IMR-90 (cell line): ENCODE measurements at regions not wholly inside any gene's neighbourhood (a gene's known extent, or its start where the extent isn't known, plus 50 kb on each side); places are given as distances from the start of the nearest gene placed in this dataset.

ENCODE experiments used
- ATAC-seq: fragments of 200-7000 bp; cut with Tn5 transposase; 2 replicates; pipeline ENCODE4 v1.9.1; 2020; ENCODE audit warnings: low read depth, mild to moderate bottlenecking, moderate library complexity
- BruUV-seq: library from RNA; stranded (reverse); fragments of 400-500 nt; replicated peaks from 2 replicates; lab custom pipeline; 2021; lab: Mats Ljungman, UMichigan
- CTCF ChIA-PET: fragments of 300-600 bp; formaldehyde crosslinking; extraction: SDS; loops from one replicate; lab custom pipeline; 2021; ENCODE audit warnings: antibody characterized with exemption; lab: Yijun Ruan, JAX
- POLR2A ChIA-PET: fragments of 300-600 bp; sonication (Branson Sonifier 250); formaldehyde crosslinking; loops from one replicate; lab custom pipeline; 2022; ENCODE audit warnings: antibody characterized with exemption; ENCODE audit not compliant: unreplicated experiment; lab: Charles Lee
- DNase-seq: peaks from one replicate; pipeline ENCODE4 v3.0.0; 2013
- H2AFZ ChIP-seq: replicated peaks from 2 replicates; pipeline ENCODE3; 2013; ENCODE audit warnings: low read length, mild to moderate bottlenecking; ENCODE audit not compliant: poor library complexity
- H2AK5ac ChIP-seq: 2 replicates; pipeline ENCODE4 v1.6.1; 2013; ENCODE audit warnings: low read depth, low read length, inconsistent platforms
- H2AK9ac ChIP-seq: replicated peaks from 2 replicates; pipeline ENCODE3; 2013; ENCODE audit warnings: mild to moderate bottlenecking, low read depth, low read length, moderate library complexity; ENCODE audit not compliant: poor library complexity
- H2BK120ac ChIP-seq: 2 replicates; pipeline ENCODE4 v1.6.1; 2013; ENCODE audit warnings: low read depth, low read length, inconsistent platforms
- H2BK15ac ChIP-seq: 3 replicates; pipeline ENCODE4 v1.6.1; 2013; ENCODE audit warnings: low read depth, low read length, inconsistent platforms
- H2BK20ac ChIP-seq: 2 replicates; pipeline ENCODE4 v1.6.1; 2013; ENCODE audit warnings: low read depth, mild to moderate bottlenecking, inconsistent platforms, low read length, moderate library complexity
- H2BK5ac ChIP-seq: 2 replicates; pipeline ENCODE4 v1.6.1; 2013; ENCODE audit warnings: mild to moderate bottlenecking, low read depth, low read length, inconsistent platforms; ENCODE audit not compliant: poor library complexity, severe bottlenecking
- H3K14ac ChIP-seq: replicated peaks from 2 replicates; pipeline ENCODE4 v1.6.1; 2013; ENCODE audit warnings: low read depth, low read length, inconsistent platforms
- H3K18ac ChIP-seq: 2 replicates; pipeline ENCODE4 v1.6.1; 2013; ENCODE audit warnings: low read depth, low read length, control low read depth
- H3K23ac ChIP-seq: 2 replicates; pipeline ENCODE4 v1.6.1; 2013; ENCODE audit warnings: low read depth, low read length, inconsistent platforms
- H3K27ac ChIP-seq: 2 replicates; pipeline ENCODE4 v1.5.1; 2013; ENCODE audit warnings: mild to moderate bottlenecking, control low read depth, low read length; ENCODE audit not compliant: insufficient read depth
- H3K27me3 ChIP-seq: 2 replicates; pipeline ENCODE4 v1.6.1; 2013; ENCODE audit warnings: low read length; ENCODE audit not compliant: control insufficient read depth, insufficient read depth
- H3K36me3 ChIP-seq: 2 replicates; pipeline ENCODE4 v1.6.1; 2013; ENCODE audit warnings: low read length, mixed read lengths; ENCODE audit not compliant: control insufficient read depth, insufficient read depth
- H3K4ac ChIP-seq: 2 replicates; pipeline ENCODE4 v1.6.1; 2013; ENCODE audit warnings: low read depth, low read length, inconsistent platforms
- H3K4me1 ChIP-seq: 2 replicates; pipeline ENCODE4 v1.6.1; 2013; ENCODE audit warnings: low read length, mixed read lengths; ENCODE audit not compliant: control insufficient read depth, insufficient read depth
- H3K4me2 ChIP-seq: 2 replicates; pipeline ENCODE4 v1.6.1; 2013; ENCODE audit warnings: low read depth, mild to moderate bottlenecking, control low read depth, low read length, moderate library complexity
- H3K4me3 ChIP-seq: 2 replicates; pipeline ENCODE4 v1.5.1; 2013; ENCODE audit warnings: low read depth, mild to moderate bottlenecking, control low read depth, low read length, moderate library complexity; ENCODE audit not compliant: insufficient read depth
- H3K56ac ChIP-seq: 2 replicates; pipeline ENCODE4 v1.6.1; 2013; ENCODE audit warnings: low read length, inconsistent platforms; ENCODE audit not compliant: insufficient read depth; ENCODE audit errors: extremely low read depth
- H3K79me1 ChIP-seq, 2 experiments: 2 replicates each; pipeline ENCODE4 v1.6.1; 2013; ENCODE audit warnings: low read length in 2 of 2, inconsistent platforms in 1 of 2, low read depth in 1 of 2
- H3K9ac ChIP-seq: 2 replicates; pipeline ENCODE4 v1.6.1; 2013; ENCODE audit warnings: low read depth, low read length, control low read depth
- H3K9me1 ChIP-seq: 2 replicates; pipeline ENCODE4 v1.6.1; 2013; ENCODE audit warnings: low read length, inconsistent platforms; ENCODE audit not compliant: insufficient read depth
- H3K9me3 ChIP-seq: 2 replicates; pipeline ENCODE4 v1.6.1; 2013; ENCODE audit warnings: low read length; ENCODE audit not compliant: control insufficient read depth, insufficient read depth
- H4K20me1 ChIP-seq: 2 replicates; pipeline ENCODE4 v1.6.1; 2013; ENCODE audit warnings: low read length, inconsistent platforms; ENCODE audit not compliant: insufficient read depth
- H4K5ac ChIP-seq: 2 replicates; pipeline ENCODE4 v1.6.1; 2013; ENCODE audit warnings: mild to moderate bottlenecking, low read depth, low read length, control low read depth
- H4K8ac ChIP-seq, 2 experiments: 2 replicates each; pipeline ENCODE4 v1.6.1; 2013; ENCODE audit warnings: low read depth in 2 of 2, low read length in 2 of 2, control low read depth in 1 of 2, inconsistent platforms in 1 of 2
- H4K91ac ChIP-seq: 2 replicates; pipeline ENCODE4 v1.6.1; 2013; ENCODE audit warnings: low read depth, low read length, inconsistent platforms; ENCODE audit not compliant: insufficient read depth
- BHLHE40 ChIP-seq: fragments of 150-350 bp; IDR thresholded peaks from 2 replicates; pipeline ENCODE4 v1.6.1; 2016; ENCODE audit warnings: mild to moderate bottlenecking, low read depth, low read length
- CTCF ChIP-seq: conservative IDR thresholded peaks from 2 replicates; pipeline ENCODE4 v1.5.1; 2012; ENCODE audit warnings: mild to moderate bottlenecking, low read depth, low read length, improper control_type of control experiment
- MAZ ChIP-seq: IDR thresholded peaks from 2 replicates; pipeline ENCODE4 v1.6.1; 2012; ENCODE audit warnings: low read depth, mild to moderate bottlenecking, low read length, improper control_type of control experiment, moderate library complexity, borderline replicate concordance
- NFE2L2 ChIP-seq: fragments of 150-350 bp; IDR thresholded peaks from 2 replicates; pipeline ENCODE4 v1.6.1; 2016; ENCODE audit warnings: low read depth, mild to moderate bottlenecking, low read length
- SMC3 ChIP-seq: fragments of 150-350 bp; IDR thresholded peaks from 2 replicates; pipeline ENCODE4 v1.6.1; 2016; ENCODE audit warnings: low read depth, mild to moderate bottlenecking, antibody characterized with exemption, low read length, moderate library complexity
- whole genome bisulfite sequencing, 2 experiments: methylation state at CpG; one replicate each; pipeline versions ENCODE4 v1.1.5 to v1.1.7; 2013; ENCODE audit warnings: missing lambda C conversion rate in 2 of 2; ENCODE audit not compliant: insufficient read length in 1 of 2; ENCODE audit errors: extremely low coverage in 2 of 2; 5-methylcytosine and 5-hydroxymethylcytosine counted together
- dilution Hi-C: fragments of 300-500 bp; cut with HindIII; formaldehyde crosslinking; loops from one replicate; pipeline ENCODE4 v1.14.3; 2018; ENCODE audit warnings: low sequenced_read_pairs; ENCODE audit not compliant: unreplicated experiment
- in situ Hi-C: fragments of 300-500 bp; cut with MboI; formaldehyde crosslinking; loops from 3 replicates; pipeline ENCODE4 v1.14.3; 2019; ENCODE audit warnings: low sequenced_read_pairs, inconsistent platforms, mixed read lengths
- intact Hi-C: fragments of 100-400 bp; cut with micrococcal nuclease; formaldehyde crosslinking; loops from 2 replicates; pipeline ENCODE4 v1.10.0; 2022

- no peak overlapping the region for H2BK5ac ChIP-seq
- H3K56ac ChIP-seq = no peak overlapping the region
- H3K4ac ChIP-seq = no peak overlapping the region
- CTCF ChIA-PET = no interaction called here
- no peak overlapping the region for H4K91ac ChIP-seq
- intact Hi-C loops (no loop called here), dilution Hi-C loops (no loop called here), in situ Hi-C loops (no loop called here)
- WGBS, 2 experiments = no CpG with 5 or more reads among the region's 7 CpGs
- no peak overlapping the region for H3K14ac ChIP-seq
- no peak overlapping the region for H4K5ac ChIP-seq
- H3K9me1 ChIP-seq = no peaks in the 10 kb centered on the region; the same call in 1 of the 2 replicates
- POLR2A ChIA-PET = no interaction called here
- no TSS peak for BruUV-seq
- peaks cover 2% of the 10 kb centered on the region; the same call in 1 of the 2 replicates for H3K4me1 ChIP-seq
- no peak overlapping the region for H2BK120ac ChIP-seq
- no peak overlapping the region for H3K4me2 ChIP-seq
- no peaks in the 10 kb centered on the region for H4K20me1 ChIP-seq
- no peak overlapping the region for H4K8ac ChIP-seq
- no peak overlapping the region for H2AFZ ChIP-seq
- no peak overlapping the region for H2AK5ac ChIP-seq
- DNase-seq (no peak), ATAC-seq (no peak)
- no peak overlapping the region for H3K9ac ChIP-seq
- H3K9me3 ChIP-seq = no peaks in the 10 kb centered on the region
- no peak overlapping the region for H3K18ac ChIP-seq
- no peak overlapping the region for H2BK15ac ChIP-seq
- TF ChIP-seq MAZ (no peak), CTCF (no peak), BHLHE40 (no peak), NFE2L2 (no peak), SMC3 (no peak)
- H3K79me1 ChIP-seq = no peaks in the 10 kb centered on the region
- no peak overlapping the region for H2BK20ac ChIP-seq
- H3K27ac ChIP-seq = no peak overlapping the region
- peaks cover 23% of the 10 kb centered on the region for H3K27me3 ChIP-seq
- H3K36me3 ChIP-seq = no peaks in the 10 kb centered on the region
- peak overlapping the region; percentile 15 for H2AK9ac ChIP-seq
- H3K23ac ChIP-seq = no peak overlapping the region
- H3K4me3 ChIP-seq = no peak overlapping the region
Observed at GRCh38 chr2:205860885-205861284, 178.6 kb downstream of the NRP2 start.
